Right ventricle myocardium inferior (tissue), 1 donor: ENCODE measurements at regions not wholly inside any gene's neighbourhood (a gene's known extent, or its start where the extent isn't known, plus 50 kb on each side); places are given as distances from the start of the nearest gene placed in this dataset.

Experiments used
- ATAC-seq: fragments of 200-7000 bp; cut with Tn5 transposase; one replicate; pipeline ENCODE4 v1.9.1; 2020; ENCODE audit warnings: mild to moderate bottlenecking, moderate library complexity
- DNase-seq: peaks from one replicate; pipeline ENCODE4 v3.0.0; 2021; ENCODE audit errors: missing footprints
- intact Hi-C: fragments of 100-400 bp; cut with DNase I; formaldehyde crosslinking; loops from one replicate; pipeline ENCODE4 v1.11.0; 2022
- donor health status: DM: no; HTN: yes; CAD: no; lungs with severe emphysema.

GRCh38 chr17:77877036-77877435, 81.5 kb upstream of the TNRC6C start:
- DNase-seq (no peak), ATAC-seq (no peak)
- intact Hi-C loops = no loop called here

- DNase-seq = no peak
- intact Hi-C loops = no loop called here
- no peak for ATAC-seq
Observed at GRCh38 chr17:77877646-77878355, 80.7 kb upstream of the TNRC6C start.

GRCh38 chr17:77879226-77879895, 79.1 kb upstream of the TNRC6C start:
- no peak for ATAC-seq
- intact Hi-C loops = no loop called here
- no peak for DNase-seq

GRCh38 chr17:77879896-77880280, 78.6 kb upstream of the TNRC6C start:
- intact Hi-C loops = loop anchor here (2.0 to 5.0 kb wide), 2 partner anchors 49 to 108 kb away; no protein-coding TSS in a partner anchor
- DNase-seq (no peak), ATAC-seq (no peak)

DNA sequence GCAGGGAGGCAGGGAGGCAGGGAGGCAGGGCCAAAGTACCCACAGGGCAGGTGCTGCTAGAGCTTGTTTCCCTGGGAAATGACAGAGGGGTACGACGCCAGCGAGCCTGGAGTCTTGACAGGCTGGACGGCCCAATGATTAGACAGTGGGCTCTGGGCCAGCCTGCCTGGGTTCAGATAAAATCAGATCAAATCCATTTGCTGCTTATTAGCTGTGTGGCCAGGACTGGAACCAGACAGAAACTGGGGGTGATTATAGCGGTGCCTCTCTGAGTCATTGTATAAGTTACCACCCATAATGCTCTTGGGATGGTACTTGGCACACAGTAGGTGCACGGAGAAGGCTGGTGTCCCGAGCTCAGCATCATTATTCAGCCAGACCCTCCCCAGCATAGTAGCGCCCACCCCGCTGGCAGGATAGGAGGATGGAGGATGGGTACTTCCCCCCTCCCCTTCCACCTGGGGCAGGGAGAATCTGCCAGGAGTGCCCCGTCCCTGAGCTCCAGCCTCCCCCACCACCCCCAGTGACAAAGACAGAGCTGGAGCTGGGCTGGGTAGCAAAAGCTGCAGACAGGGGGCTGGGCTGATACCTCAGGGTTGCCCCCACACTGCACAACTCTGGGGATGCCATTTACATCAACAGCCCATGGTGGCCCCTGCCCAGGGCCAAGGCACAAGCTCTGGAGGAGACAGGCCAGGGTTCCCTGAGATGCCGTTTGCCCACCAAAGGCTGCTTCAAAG, 77.6 kb upstream of the TNRC6C start:
- intact Hi-C loops = loop anchor here (2.0 to 5.0 kb wide), 2 partner anchors 50 to 109 kb away; no protein-coding TSS in a partner anchor
- DNase-seq (no peak), ATAC-seq (no peak)

DNA sequence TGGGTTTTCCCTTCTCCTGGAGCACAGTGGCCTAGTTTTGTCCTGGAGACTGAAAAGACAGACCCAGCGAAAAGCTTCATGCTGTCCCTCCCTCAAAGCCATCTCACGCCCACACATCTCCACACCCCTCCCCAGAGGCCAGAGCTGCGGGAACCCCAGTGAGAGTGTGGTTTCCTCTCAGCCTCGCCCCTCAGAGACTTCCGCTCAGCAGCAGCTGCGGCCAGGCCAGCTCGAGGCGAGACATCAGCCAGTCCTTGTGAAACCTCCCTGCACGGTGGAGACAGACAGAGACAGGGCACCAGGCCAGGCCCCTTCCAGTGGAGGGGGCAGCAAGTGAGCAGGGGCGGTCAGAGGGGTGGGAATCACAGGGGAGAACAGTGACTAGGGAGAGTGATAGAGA, 77.0 kb upstream of the TNRC6C start:
- peak; percentile 92 for ATAC-seq
- DNase-seq = peak; percentile 97
- intact Hi-C loops = loop anchor here (2.0 to 5.0 kb wide), 2 partner anchors 51 to 109 kb away; no protein-coding TSS in a partner anchor

GRCh38 chr17:77882040-77882439, 76.5 kb upstream of the TNRC6C start:
- intact Hi-C loops = loop anchor here (5.0 kb wide), 1 partner anchor 110 kb away; no protein-coding TSS in a partner anchor
- DNase-seq = no peak
- no peak for ATAC-seq

- intact Hi-C loops = loop anchor here (5.0 kb wide), 1 partner anchor 110 kb away; no protein-coding TSS in a partner anchor
- peak; percentile 77 for ATAC-seq
- DNase-seq = peak; percentile 86
Observed at GRCh38 chr17:77882481-77883212, 75.9 kb upstream of the TNRC6C start.

- ATAC-seq (no peak), DNase-seq (no peak)
- intact Hi-C loops = loop anchor here (5.0 kb wide), 1 partner anchor 111 kb away; no protein-coding TSS in a partner anchor
Observed at GRCh38 chr17:77883213-77883650, 75.3 kb upstream of the TNRC6C start.

- intact Hi-C loops = loop anchor here (5.0 kb wide), 1 partner anchor 112 kb away; no protein-coding TSS in a partner anchor
- no peak for DNase-seq
Observed at GRCh38 chr17:77884019-77884418, 74.5 kb upstream of the TNRC6C start.

GRCh38 chr17:77884967-77885641, 73.4 kb upstream of the TNRC6C start:
- ATAC-seq (no peak), DNase-seq (no peak)
- intact Hi-C loops = loop anchor here (5.0 kb wide), 3 partner anchors 72 to 158 kb away; partner anchors contain the start of gene TNRC6C

More at GRCh38 chr17:77884019-77884418, 74.5 kb upstream of the TNRC6C start:
- no peak for ATAC-seq

GRCh38 chr17:77885678-77886386, 72.7 kb upstream of the TNRC6C start:
- ATAC-seq (no peak), DNase-seq (no peak)
- intact Hi-C loops = loop anchor here (5.0 kb wide), 2 partner anchors 71 to 159 kb away; partner anchors contain the start of gene TNRC6C

DNA sequence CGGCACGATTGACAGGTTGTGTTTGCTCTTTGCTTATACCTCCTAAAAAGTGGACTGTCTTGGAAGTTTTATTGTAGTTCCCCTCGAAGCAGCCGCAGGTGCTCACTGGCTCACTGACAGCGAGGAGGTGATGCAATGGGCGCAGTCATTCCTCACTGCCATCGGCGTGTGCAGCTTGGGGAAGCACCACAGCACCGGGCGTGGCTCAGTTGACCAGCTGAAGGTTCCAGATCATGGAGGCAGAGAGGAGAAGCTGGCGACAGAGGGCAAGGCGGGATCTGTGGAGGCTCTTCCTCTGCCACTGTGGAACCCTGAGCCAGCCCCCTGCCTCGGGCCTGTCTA, 72.1 kb upstream of the TNRC6C start:
- ATAC-seq = no peak
- intact Hi-C loops = loop anchor here (5.0 kb wide), 2 partner anchors 71 to 159 kb away; partner anchors contain the start of gene TNRC6C
- peak; percentile 88 for DNase-seq

- DNase-seq (no peak), ATAC-seq (no peak)
- intact Hi-C loops = loop anchor here (5.0 kb wide), 2 partner anchors 70 to 160 kb away; partner anchors contain the start of gene TNRC6C
Observed at GRCh38 chr17:77887110-77887463, 71.4 kb upstream of the TNRC6C start.

DNA sequence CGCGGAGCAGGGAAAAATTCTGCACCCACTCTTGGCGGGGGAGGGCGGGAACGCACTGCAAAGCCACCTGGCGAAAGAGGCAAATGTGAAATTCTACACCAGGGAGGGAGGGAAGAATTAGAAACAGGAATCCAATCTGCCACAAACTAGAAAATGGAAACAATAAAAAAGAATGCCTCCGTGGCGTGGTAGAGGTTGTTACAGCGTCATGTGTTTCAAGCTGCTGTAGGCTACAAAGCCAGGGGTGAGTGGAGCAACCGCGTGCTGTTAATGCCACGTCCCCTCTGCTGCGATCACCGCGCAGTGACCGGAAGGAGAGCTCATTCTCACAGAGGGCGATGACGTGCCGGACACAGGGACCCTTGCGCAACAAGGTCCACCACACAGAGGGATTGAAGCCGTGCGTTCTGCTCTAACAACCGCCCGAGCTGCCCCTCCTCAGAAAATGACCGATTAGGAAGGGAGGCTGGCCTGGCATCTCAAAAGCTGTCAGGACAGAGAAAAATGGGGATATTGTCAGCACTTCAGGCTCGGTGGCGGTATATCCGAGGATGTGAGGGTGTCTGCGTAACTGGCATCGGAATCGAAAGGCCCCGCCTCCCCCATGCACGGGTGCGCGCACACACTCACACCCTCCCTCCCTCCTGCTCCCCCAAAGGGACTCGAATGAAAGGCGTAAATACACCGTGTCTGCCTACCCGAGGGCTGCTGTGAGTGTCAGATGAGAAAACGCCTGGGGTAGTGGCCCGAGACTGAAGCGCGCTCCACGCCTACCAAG, 70.8 kb upstream of the TNRC6C start:
- peak; percentile 95 for DNase-seq
- ATAC-seq = peak; percentile 89
- intact Hi-C loops = loop anchor here (5.0 kb wide), 2 partner anchors 70 to 160 kb away; partner anchors contain the start of gene TNRC6C
